ENCODE measurements at regions not wholly inside any gene's neighbourhood (a gene's known extent, or its start where the extent isn't known, plus 50 kb on each side); places are given as distances from the start of the nearest gene placed in this dataset.

- no peak for TF ChIP-seq CEBPZ (IDR thresholded peaks at IDR 0.05; ENCODE audit: borderline replicate concordance, low read depth, low read length)
- TF ChIP-seq EHMT2 (IDR thresholded peaks at IDR 0.05): no peak
- no peak for TF ChIP-seq ZBTB7A (IDR thresholded peaks at IDR 0.05; ENCODE audit: borderline replicate concordance, control insufficient read depth, low read depth, low read length)
- no peak for TF ChIP-seq ERF (CRISPR knock-in tag; IDR thresholded peaks at IDR 0.05)
- no peak for TF ChIP-seq SREBF1 (IDR thresholded peaks at IDR 0.05; ENCODE audit: borderline replicate concordance, low read depth, low read length)
- TF ChIP-seq FOXK2 (conservative IDR thresholded peaks at IDR 0.05 in 1 of 2, IDR thresholded peaks at IDR 0.05 in 1 of 2; ENCODE audit: low read depth in 2 of 2): no peak
- TF ChIP-seq ELK3 (CRISPR knock-in tag; IDR thresholded peaks at IDR 0.05): no peak
- no peak for TF ChIP-seq ARID2 (IDR thresholded peaks at IDR 0.05)
- TF ChIP-seq HINFP (tag; conservative IDR thresholded peaks at IDR 0.05; ENCODE audit: low read depth): no peak
These were observed 161.4 kb downstream of the TMEM200A start (continued) for GRCh38 chr6:130527173-130527572.
